ENCODE measurements at regions not wholly inside any gene's neighbourhood (a gene's known extent, or its start where the extent isn't known, plus 50 kb on each side); places are given as distances from the start of the nearest gene placed in this dataset.

DNA sequence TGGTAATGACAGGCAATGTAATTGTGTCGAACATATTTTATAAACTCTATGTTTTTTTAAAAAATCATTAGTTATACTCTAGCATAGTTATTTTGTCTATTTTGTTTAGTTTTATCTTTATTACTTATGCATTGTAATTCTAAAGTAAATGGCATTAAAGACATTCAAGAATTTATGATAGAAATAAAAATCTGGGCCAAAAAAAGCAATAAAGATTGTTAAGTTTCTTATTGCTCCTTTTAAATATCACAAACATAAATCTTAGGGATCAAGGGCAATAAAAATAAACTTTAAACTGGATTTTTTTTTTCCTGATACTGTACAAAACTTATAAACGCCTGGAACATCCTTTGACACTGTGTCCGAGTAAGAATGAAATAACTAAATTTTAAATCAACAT lies 931.5 kb upstream of the EYS start:
- no peaks in the 10 kb centered on the region for H3K36me3 ChIP-seq (ENCODE audit: control insufficient read depth, insufficient read depth, low read length)
- H3K9me3 ChIP-seq (ENCODE audit: control insufficient read depth, low read length) = no peaks in the 10 kb centered on the region
- H3K4me1 ChIP-seq (ENCODE audit: control insufficient read depth, insufficient read depth, low read length, poor library complexity, severe bottlenecking) = no peaks in the 10 kb centered on the region
- no peak overlapping the region for H3K4me3 ChIP-seq (ENCODE audit: extremely low read depth, insufficient read depth, low read length, poor library complexity, severe bottlenecking)
- no CpG with 5 or more reads among the region's 3 CpGs for WGBS, 2 experiments (ENCODE audit: insufficient coverage in 2 of 2)
- no peak overlapping the region for H3K27ac ChIP-seq (ENCODE audit: low read depth, low read length, severe bottlenecking)

DNA sequence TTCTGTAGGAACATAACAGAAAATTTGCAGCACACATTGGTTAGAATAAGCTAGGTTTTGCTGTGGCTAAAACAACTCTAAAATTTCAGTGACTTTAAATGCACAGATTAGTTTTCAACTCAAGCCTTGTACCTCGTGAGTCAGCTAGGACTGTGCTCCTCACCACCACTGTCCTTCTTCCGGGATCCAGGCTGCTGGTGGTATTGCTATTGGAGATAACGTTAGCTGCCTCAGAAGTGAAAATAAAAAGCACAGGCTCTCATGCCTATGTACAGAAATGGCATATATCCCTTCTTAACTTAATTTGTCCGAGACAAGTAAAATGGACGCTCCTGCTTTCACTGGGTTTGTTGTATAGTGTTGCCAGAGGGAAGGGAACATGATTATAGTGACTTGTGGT lies 931.1 kb upstream of the EYS start:
- Histone ChIP-seq H3K27ac (ENCODE audit: low read depth, low read length, severe bottlenecking) (no peak overlapping the region), H3K4me3 (ENCODE audit: extremely low read depth, insufficient read depth, low read length, poor library complexity, severe bottlenecking) (no peak overlapping the region), H3K9me3 (ENCODE audit: control insufficient read depth, low read length) (no peaks in the 10 kb centered on the region), H3K4me1 (ENCODE audit: control insufficient read depth, insufficient read depth, low read length, poor library complexity, severe bottlenecking) (no peaks in the 10 kb centered on the region), H3K36me3 (ENCODE audit: control insufficient read depth, insufficient read depth, low read length) (no peaks in the 10 kb centered on the region)
- WGBS, 2 experiments (ENCODE audit: insufficient coverage in 2 of 2) = 100% methylated on average over 1 of the region's 5 CpGs; no CpG with 5 or more reads in 1 of the 2 experiments

DNA sequence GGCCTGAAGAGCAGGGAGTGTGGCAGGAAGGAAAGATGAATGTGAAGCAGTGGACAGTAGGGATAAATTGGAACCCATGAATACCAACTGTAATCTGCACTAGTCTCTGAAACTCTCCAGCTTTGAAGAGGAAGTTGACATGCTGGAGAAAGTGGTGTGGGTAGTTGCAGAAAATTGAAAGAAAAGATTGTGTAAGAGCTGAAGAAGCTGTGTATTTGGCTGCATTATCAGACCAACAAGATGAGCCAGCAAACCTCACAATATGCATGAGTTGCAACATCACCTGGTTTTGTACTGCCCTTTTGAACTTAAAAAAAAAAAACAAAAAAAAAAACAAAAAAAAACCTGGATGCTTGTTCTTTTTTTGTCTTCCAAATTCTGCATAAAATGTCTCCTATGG lies 921.9 kb upstream of the EYS start:
- no peak overlapping the region for H3K4me3 ChIP-seq (ENCODE audit: extremely low read depth, insufficient read depth, low read length, poor library complexity, severe bottlenecking)
- no peak overlapping the region for H3K27ac ChIP-seq (ENCODE audit: low read depth, low read length, severe bottlenecking)
- no peaks in the 10 kb centered on the region for H3K4me1 ChIP-seq (ENCODE audit: control insufficient read depth, insufficient read depth, low read length, poor library complexity, severe bottlenecking)
- no peaks in the 10 kb centered on the region for H3K36me3 ChIP-seq (ENCODE audit: control insufficient read depth, insufficient read depth, low read length)
- no peaks in the 10 kb centered on the region for H3K9me3 ChIP-seq (ENCODE audit: control insufficient read depth, low read length)

DNA sequence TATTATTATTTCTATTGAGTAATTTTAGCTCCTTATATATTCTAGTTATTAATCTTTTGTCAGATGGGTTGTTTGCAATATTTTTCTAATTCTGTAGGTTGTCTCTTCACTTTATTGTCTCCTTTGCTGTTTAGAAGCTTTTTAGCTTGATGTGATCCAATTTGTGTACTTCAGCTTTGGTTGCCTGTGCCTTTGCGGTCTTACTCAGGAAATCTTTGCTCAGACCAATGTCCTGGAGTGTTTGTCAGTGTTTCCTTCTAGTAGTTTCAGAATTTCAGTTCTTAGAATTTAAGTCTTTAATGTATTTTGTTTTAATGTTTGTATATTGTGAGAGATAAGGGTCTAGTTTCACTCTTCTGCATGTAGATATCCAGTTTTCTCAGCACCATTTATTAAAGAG lies 916.0 kb upstream of the EYS start:
- Histone ChIP-seq H3K9me3 (ENCODE audit: control insufficient read depth, low read length) (no peaks in the 10 kb centered on the region), H3K27ac (ENCODE audit: low read depth, low read length, severe bottlenecking) (no peak overlapping the region), H3K4me1 (ENCODE audit: control insufficient read depth, insufficient read depth, low read length, poor library complexity, severe bottlenecking) (no peaks in the 10 kb centered on the region), H3K4me3 (ENCODE audit: extremely low read depth, insufficient read depth, low read length, poor library complexity, severe bottlenecking) (no peak overlapping the region), H3K36me3 (ENCODE audit: control insufficient read depth, insufficient read depth, low read length) (no peaks in the 10 kb centered on the region)
- WGBS, 2 experiments (ENCODE audit: insufficient coverage in 2 of 2) = 86% methylated on average over 1 of the region's 1 CpG; no CpG with 5 or more reads in 1 of the 2 experiments

DNA sequence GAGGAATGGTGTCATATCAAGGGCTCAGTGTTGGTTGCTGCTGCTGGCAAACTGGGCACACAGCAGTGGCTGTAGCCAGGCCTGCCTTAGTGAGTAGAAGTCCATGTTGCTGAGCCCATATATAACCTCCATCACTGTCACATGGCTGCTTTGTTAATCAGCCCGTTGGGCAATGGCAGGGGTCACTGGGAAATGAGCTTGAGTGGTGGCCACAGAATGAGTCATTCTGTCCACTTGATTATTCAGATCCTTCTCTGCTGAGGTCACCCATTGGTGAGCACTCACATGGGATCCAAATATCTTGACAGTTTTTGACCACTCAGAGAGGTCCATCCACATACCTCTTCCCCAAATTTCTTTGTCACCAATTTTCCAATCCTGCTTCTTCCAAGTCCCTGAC lies 898.9 kb upstream of the EYS start:
- Histone ChIP-seq H3K4me3 (ENCODE audit: extremely low read depth, insufficient read depth, low read length, poor library complexity, severe bottlenecking) (no peak overlapping the region), H3K4me1 (ENCODE audit: control insufficient read depth, insufficient read depth, low read length, poor library complexity, severe bottlenecking) (no peaks in the 10 kb centered on the region), H3K36me3 (ENCODE audit: control insufficient read depth, insufficient read depth, low read length) (no peaks in the 10 kb centered on the region), H3K9me3 (ENCODE audit: control insufficient read depth, low read length) (no peaks in the 10 kb centered on the region), H3K27ac (ENCODE audit: low read depth, low read length, severe bottlenecking) (no peak overlapping the region)
- 67 to 100% methylated on average over 1 of the region's 1 CpG for WGBS, 2 experiments (ENCODE audit: insufficient coverage in 2 of 2)

DNA sequence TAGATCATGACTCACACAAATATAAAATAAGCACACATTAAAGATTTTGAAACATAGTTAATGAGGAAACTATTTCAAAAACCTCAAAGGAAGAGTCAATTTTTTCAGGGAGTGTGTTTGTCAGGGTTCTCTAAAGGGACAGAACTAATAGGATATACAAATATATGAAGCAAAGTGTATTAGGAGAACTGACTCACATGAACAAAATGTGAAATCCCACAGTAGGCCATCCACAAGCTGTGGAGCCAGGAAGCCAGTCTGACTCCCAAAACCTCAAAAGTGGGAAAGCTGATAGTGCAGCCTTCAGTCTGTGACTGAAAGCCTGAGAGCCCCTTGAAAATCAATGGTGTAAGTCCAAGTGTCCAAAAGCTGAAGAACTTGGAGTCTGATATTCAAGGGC lies 898.0 kb upstream of the EYS start:
- Histone ChIP-seq H3K4me1 (ENCODE audit: control insufficient read depth, insufficient read depth, low read length, poor library complexity, severe bottlenecking) (no peaks in the 10 kb centered on the region), H3K4me3 (ENCODE audit: extremely low read depth, insufficient read depth, low read length, poor library complexity, severe bottlenecking) (no peak overlapping the region), H3K36me3 (ENCODE audit: control insufficient read depth, insufficient read depth, low read length) (no peaks in the 10 kb centered on the region), H3K9me3 (ENCODE audit: control insufficient read depth, low read length) (no peaks in the 10 kb centered on the region), H3K27ac (ENCODE audit: low read depth, low read length, severe bottlenecking) (no peak overlapping the region)

DNA sequence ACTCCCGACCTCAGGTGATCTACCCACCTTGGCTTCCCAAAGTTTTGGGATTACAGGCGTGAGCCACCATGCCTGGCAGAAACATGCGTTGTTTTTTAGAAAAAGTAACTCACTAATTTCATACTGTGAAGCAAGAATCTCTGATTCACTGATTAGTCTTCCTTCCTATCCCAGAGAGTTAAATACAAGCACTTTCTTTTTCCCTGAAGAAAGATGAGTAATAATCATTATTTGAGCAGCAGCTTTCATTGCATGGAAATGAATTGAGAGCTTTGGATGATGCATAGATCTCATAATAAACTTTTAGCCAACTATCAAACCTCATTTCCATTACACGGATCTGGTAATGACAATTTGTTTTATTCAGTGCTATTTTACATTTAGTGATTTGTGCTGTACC lies 892.5 kb upstream of the EYS start:
- WGBS, 2 experiments (ENCODE audit: insufficient coverage in 2 of 2) = 79 to 100% methylated on average over 1 to 2 of the region's 4 CpGs
- Histone ChIP-seq H3K4me1 (ENCODE audit: control insufficient read depth, insufficient read depth, low read length, poor library complexity, severe bottlenecking) (no peaks in the 10 kb centered on the region), H3K4me3 (ENCODE audit: extremely low read depth, insufficient read depth, low read length, poor library complexity, severe bottlenecking) (no peak overlapping the region), H3K9me3 (ENCODE audit: control insufficient read depth, low read length) (no peaks in the 10 kb centered on the region), H3K36me3 (ENCODE audit: control insufficient read depth, insufficient read depth, low read length) (no peaks in the 10 kb centered on the region), H3K27ac (ENCODE audit: low read depth, low read length, severe bottlenecking) (no peak overlapping the region)

DNA sequence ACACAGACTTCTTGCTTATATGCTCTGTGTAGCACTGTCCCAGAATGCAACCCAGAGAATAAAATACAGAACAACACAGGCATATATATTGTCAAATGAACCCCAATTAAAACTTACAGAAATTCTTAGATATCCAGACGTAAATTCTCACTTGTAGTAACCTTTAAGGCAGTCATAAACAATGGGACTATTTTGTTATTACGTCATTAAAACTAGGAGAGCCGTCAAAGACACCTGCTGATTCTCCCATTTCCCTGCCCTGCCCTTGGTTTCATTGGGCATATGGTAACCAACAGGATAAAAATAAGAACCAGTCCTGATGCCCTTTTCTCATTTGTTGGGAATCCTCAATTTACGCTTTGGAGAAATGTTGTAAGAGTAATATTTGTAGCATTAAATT lies 871.3 kb upstream of the EYS start:
- H3K27ac ChIP-seq (ENCODE audit: low read depth, low read length, severe bottlenecking) = no peak overlapping the region
- H3K9me3 ChIP-seq (ENCODE audit: control insufficient read depth, low read length) = no peaks in the 10 kb centered on the region
- H3K4me1 ChIP-seq (ENCODE audit: control insufficient read depth, insufficient read depth, low read length, poor library complexity, severe bottlenecking) = no peaks in the 10 kb centered on the region
- H3K36me3 ChIP-seq (ENCODE audit: control insufficient read depth, insufficient read depth, low read length) = no peaks in the 10 kb centered on the region
- 94% methylated on average over 2 of the region's 4 CpGs; no CpG with 5 or more reads in 1 of the 2 experiments for WGBS, 2 experiments (ENCODE audit: insufficient coverage in 2 of 2)
- H3K4me3 ChIP-seq (ENCODE audit: extremely low read depth, insufficient read depth, low read length, poor library complexity, severe bottlenecking) = no peak overlapping the region

DNA sequence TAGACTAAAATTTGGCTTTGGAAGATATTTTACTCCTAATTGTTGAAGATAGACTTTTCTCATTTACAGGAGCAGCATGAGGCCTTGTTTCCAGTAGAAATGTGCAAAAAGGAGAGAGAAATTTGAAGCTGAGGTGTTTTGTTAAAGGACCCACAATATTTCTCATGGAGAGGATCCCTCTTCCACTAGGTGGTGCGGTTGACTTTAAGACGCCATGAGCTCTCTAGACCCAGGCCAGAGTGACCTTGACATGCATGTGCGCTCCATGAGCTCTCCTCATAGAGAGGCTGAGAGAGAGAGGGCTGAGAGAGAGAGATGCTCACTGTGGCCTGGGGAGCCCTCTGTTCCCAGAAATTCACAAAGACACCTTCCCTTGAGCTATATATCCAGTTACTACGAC lies 861.2 kb upstream of the EYS start:
- Histone ChIP-seq H3K4me1 (ENCODE audit: control insufficient read depth, insufficient read depth, low read length, poor library complexity, severe bottlenecking) (no peaks in the 10 kb centered on the region), H3K27ac (ENCODE audit: low read depth, low read length, severe bottlenecking) (no peak overlapping the region), H3K4me3 (ENCODE audit: extremely low read depth, insufficient read depth, low read length, poor library complexity, severe bottlenecking) (no peak overlapping the region), H3K36me3 (ENCODE audit: control insufficient read depth, insufficient read depth, low read length) (no peaks in the 10 kb centered on the region), H3K9me3 (ENCODE audit: control insufficient read depth, low read length) (no peaks in the 10 kb centered on the region)
- 79% methylated on average over 2 of the region's 4 CpGs; no CpG with 5 or more reads in 1 of the 2 experiments for WGBS, 2 experiments (ENCODE audit: insufficient coverage in 2 of 2)

DNA sequence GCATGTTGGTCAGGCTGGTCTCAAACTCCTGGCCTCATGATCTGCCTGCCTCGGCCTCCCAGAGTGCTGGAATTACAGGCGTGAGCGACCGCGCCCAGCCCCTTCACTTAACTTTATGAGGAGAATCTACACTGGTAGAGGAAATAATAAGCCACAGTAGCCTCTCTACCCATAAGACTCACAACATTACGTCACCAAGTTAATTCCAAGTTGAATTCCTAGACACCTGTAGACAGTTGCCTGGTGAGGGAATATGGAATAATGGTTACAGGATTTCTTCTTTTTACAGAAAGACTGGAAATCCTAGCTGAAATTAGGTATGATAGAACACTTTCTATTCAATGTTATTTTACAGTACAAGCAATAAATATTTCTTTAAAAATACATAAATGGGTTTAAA lies 854.5 kb upstream of the EYS start:
- peaks cover 4% of the 10 kb centered on the region for H3K4me1 ChIP-seq (ENCODE audit: control insufficient read depth, insufficient read depth, low read length, poor library complexity, severe bottlenecking)
- no peaks in the 10 kb centered on the region for H3K36me3 ChIP-seq (ENCODE audit: control insufficient read depth, insufficient read depth, low read length)
- WGBS, 2 experiments (ENCODE audit: insufficient coverage in 2 of 2) = 80% methylated on average over 1 of the region's 6 CpGs; no CpG with 5 or more reads in 1 of the 2 experiments
- H3K4me3 ChIP-seq (ENCODE audit: extremely low read depth, insufficient read depth, low read length, poor library complexity, severe bottlenecking) = no peak overlapping the region
- H3K9me3 ChIP-seq (ENCODE audit: control insufficient read depth, low read length) = no peaks in the 10 kb centered on the region
- no peak overlapping the region for H3K27ac ChIP-seq (ENCODE audit: low read depth, low read length, severe bottlenecking)

DNA sequence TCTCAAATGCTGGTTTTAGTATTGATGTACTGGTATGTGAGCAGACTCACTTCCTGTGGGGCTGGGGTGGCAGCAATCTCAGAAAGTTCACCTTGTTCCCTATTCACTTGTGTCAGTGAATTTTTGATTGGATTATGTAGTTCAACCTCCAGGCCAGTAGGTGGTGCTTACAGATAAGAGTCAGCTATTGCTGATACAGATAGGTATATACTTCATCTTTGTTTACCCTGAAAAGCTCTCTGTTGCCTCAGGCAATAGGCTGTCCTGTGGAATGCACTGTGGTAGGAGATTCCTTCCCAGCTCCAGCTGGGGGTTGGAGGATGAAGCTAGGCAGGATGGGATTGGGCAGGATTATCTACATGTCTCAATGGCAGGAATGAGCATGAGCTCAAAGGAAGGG lies 851.2 kb upstream of the EYS start:
- Histone ChIP-seq H3K4me3 (ENCODE audit: extremely low read depth, insufficient read depth, low read length, poor library complexity, severe bottlenecking) (no peak overlapping the region), H3K4me1 (ENCODE audit: control insufficient read depth, insufficient read depth, low read length, poor library complexity, severe bottlenecking) (peaks cover 4% of the 10 kb centered on the region), H3K36me3 (ENCODE audit: control insufficient read depth, insufficient read depth, low read length) (no peaks in the 10 kb centered on the region), H3K9me3 (ENCODE audit: control insufficient read depth, low read length) (peaks cover 7% of the 10 kb centered on the region), H3K27ac (ENCODE audit: low read depth, low read length, severe bottlenecking) (no peak overlapping the region)

DNA sequence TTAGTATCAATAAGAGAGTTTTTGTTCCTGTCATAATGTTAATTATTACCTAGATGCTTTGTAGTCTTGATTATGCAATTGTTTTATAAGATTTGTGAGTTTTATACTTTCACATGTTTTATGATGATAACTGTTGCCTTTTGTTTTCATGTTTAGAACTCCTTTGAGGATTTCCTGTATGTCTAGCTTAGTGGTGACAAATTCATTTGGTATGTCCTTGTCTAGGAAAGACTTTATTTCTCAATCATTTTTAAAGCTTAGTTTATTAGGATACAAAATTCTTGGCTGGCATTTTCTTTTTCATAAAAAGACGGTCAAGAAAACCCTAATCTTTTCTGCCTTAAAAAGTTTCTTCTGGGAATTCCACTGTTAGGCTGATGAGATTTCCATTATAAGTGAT lies 849.9 kb upstream of the EYS start:
- Histone ChIP-seq H3K4me3 (ENCODE audit: extremely low read depth, insufficient read depth, low read length, poor library complexity, severe bottlenecking) (no peak overlapping the region), H3K27ac (ENCODE audit: low read depth, low read length, severe bottlenecking) (no peak overlapping the region), H3K36me3 (ENCODE audit: control insufficient read depth, insufficient read depth, low read length) (no peaks in the 10 kb centered on the region), H3K9me3 (ENCODE audit: control insufficient read depth, low read length) (peaks cover 7% of the 10 kb centered on the region), H3K4me1 (ENCODE audit: control insufficient read depth, insufficient read depth, low read length, poor library complexity, severe bottlenecking) (peaks cover 4% of the 10 kb centered on the region)
- no CpG with 5 or more reads among the region's 1 CpG for WGBS, 2 experiments (ENCODE audit: insufficient coverage in 2 of 2)
